ENCODE measurements at regions not wholly inside any gene's neighbourhood (a gene's known extent, or its start where the extent isn't known, plus 50 kb on each side); places are given as distances from the start of the nearest gene placed in this dataset.

- Histone ChIP-seq H3K4me1 (ENCODE audit: insufficient read depth, low read length) (no peaks in the 10 kb centered on the region), H3K4me2 (ENCODE audit: insufficient read depth, low read length) (no peak overlapping the region), H4K20me1 (ENCODE audit: insufficient read depth, low read length) (no peaks in the 10 kb centered on the region), H3K27me3 (ENCODE audit: insufficient read depth, low read length, poor library complexity) (no peaks in the 10 kb centered on the region), H3K27ac (ENCODE audit: low read length) (no peak overlapping the region), H3K36me3 (ENCODE audit: insufficient read depth, low read length) (no peaks in the 10 kb centered on the region), H3K9ac (ENCODE audit: low read depth, low read length) (no peak overlapping the region), H3K4me3 (ENCODE audit: low read depth in 1 of 2, low read length in 2 of 2) (no peak overlapping the region), H3K79me2 (ENCODE audit: insufficient read depth, low read length) (no peaks in the 10 kb centered on the region), H3K9me3 (ENCODE audit: insufficient read depth, low read length, severe bottlenecking) (no peaks in the 10 kb centered on the region), H2AFZ (ENCODE audit: low read depth, low read length) (no peak overlapping the region)
- ATAC-seq (ENCODE audit: insufficient read depth, low read depth), result no peak
- no peak for TF ChIP-seq CTCF (IDR thresholded peaks at IDR 0.05; ENCODE audit: borderline replicate concordance, extremely low read depth, low read length, poor library complexity, severe bottlenecking)
- no peak for TF ChIP-seq EZH2 (IDR thresholded peaks at IDR 0.05; ENCODE audit: borderline replicate concordance, low read depth, low read length, severe bottlenecking)
- no peak for DNase-seq
Observed at GRCh38 chrX:45862801-45863200, 662.1 kb upstream of the DIPK2B start.

DNA sequence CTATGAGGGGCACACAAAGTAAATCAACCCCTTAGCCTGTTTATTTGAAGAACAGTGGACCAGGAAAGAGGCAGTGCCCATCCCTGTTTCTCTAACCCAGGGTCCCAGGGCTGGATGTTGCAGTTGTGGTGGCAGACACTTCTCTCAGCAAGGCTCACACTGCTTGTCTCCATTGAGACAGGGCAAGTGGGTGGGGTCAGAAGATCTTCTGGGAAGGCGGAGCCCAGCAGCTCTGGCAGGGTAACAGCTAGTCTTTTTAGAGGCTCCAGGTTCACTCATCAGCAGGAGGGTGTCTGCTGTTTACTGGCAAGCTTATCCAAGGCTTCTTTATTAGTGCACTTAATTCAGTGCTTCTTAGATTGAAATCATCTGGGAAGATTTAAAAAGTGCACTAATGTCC lies 659.8 kb upstream of the DIPK2B start:
- Histone ChIP-seq H4K20me1 (ENCODE audit: insufficient read depth, low read length) (no peaks in the 10 kb centered on the region), H3K27me3 (ENCODE audit: insufficient read depth, low read length, poor library complexity) (no peaks in the 10 kb centered on the region), H3K4me2 (ENCODE audit: insufficient read depth, low read length) (no peak overlapping the region), H3K9ac (ENCODE audit: low read depth, low read length) (no peak overlapping the region), H3K4me1 (ENCODE audit: insufficient read depth, low read length) (no peaks in the 10 kb centered on the region), H3K79me2 (ENCODE audit: insufficient read depth, low read length) (no peaks in the 10 kb centered on the region), H3K4me3 (ENCODE audit: low read depth in 1 of 2, low read length in 2 of 2) (no peak overlapping the region), H3K27ac (ENCODE audit: low read length) (no peak overlapping the region), H2AFZ (ENCODE audit: low read depth, low read length) (no peak overlapping the region), H3K9me3 (ENCODE audit: insufficient read depth, low read length, severe bottlenecking) (no peaks in the 10 kb centered on the region), H3K36me3 (ENCODE audit: insufficient read depth, low read length) (no peaks in the 10 kb centered on the region)
- TF ChIP-seq EZH2 (IDR thresholded peaks at IDR 0.05; ENCODE audit: borderline replicate concordance, low read depth, low read length, severe bottlenecking), result no peak
- no peak for TF ChIP-seq CTCF (IDR thresholded peaks at IDR 0.05; ENCODE audit: borderline replicate concordance, extremely low read depth, low read length, poor library complexity, severe bottlenecking)
- ATAC-seq (ENCODE audit: insufficient read depth, low read depth) (no peak), DNase-seq (no peak)

GRCh38 chrX:45859407-45859806 lies 658.7 kb upstream of the DIPK2B start:
- H3K36me3 ChIP-seq (ENCODE audit: insufficient read depth, low read length), result no peaks in the 10 kb centered on the region

More at GRCh38 chrX:45859407-45859806, 658.7 kb upstream of the DIPK2B start:
- Histone ChIP-seq H3K9ac (ENCODE audit: low read depth, low read length) (no peak overlapping the region), H3K9me3 (ENCODE audit: insufficient read depth, low read length, severe bottlenecking) (no peaks in the 10 kb centered on the region), H2AFZ (ENCODE audit: low read depth, low read length) (no peak overlapping the region), H3K27ac (ENCODE audit: low read length) (no peak overlapping the region), H3K79me2 (ENCODE audit: insufficient read depth, low read length) (no peaks in the 10 kb centered on the region), H4K20me1 (ENCODE audit: insufficient read depth, low read length) (no peaks in the 10 kb centered on the region), H3K4me2 (ENCODE audit: insufficient read depth, low read length) (no peak overlapping the region), H3K27me3 (ENCODE audit: insufficient read depth, low read length, poor library complexity) (no peaks in the 10 kb centered on the region), H3K4me1 (ENCODE audit: insufficient read depth, low read length) (no peaks in the 10 kb centered on the region), H3K4me3 (ENCODE audit: low read depth in 1 of 2, low read length in 2 of 2) (no peak overlapping the region)
- TF ChIP-seq EZH2 (IDR thresholded peaks at IDR 0.05; ENCODE audit: borderline replicate concordance, low read depth, low read length, severe bottlenecking) (no peak), CTCF (IDR thresholded peaks at IDR 0.05; ENCODE audit: borderline replicate concordance, extremely low read depth, low read length, poor library complexity, severe bottlenecking) (no peak)
- ATAC-seq (ENCODE audit: insufficient read depth, low read depth), result no peak
- no peak for DNase-seq
